Activated T-helper 1 cell treated with anti-CD3 and anti-CD28 coated beads, Interleukin-12 subunit alpha, Interleukin-12 subunit beta, Interleukin-2, Interleukin-4 antibody, amounts not matched to agents 30 ng/mL and 10 ng/mL and 1 ng/mL, durations not matched to agents 14 hours and 24 hours and 36 hours (primary cell): ENCODE measurements at regions not wholly inside any gene's neighbourhood (a gene's known extent, or its start where the extent isn't known, plus 50 kb on each side); places are given as distances from the start of the nearest gene placed in this dataset.

Experiments
- DNase-seq: peaks from one replicate; pipeline ENCODE4 v3.0.0; 2021; ENCODE audit warnings: low spot score
- H3K27ac Mint-ChIP-seq: one replicate; pipeline ENCODE4 v1.8.0; 2021; ENCODE audit warnings: mild to moderate bottlenecking, mixed read lengths
- H3K27me3 Mint-ChIP-seq: one replicate; pipeline ENCODE4 v1.8.0; 2022; ENCODE audit warnings: mild to moderate bottlenecking, moderate library complexity, mixed read lengths; ENCODE audit not compliant: insufficient read depth
- H3K36me3 Mint-ChIP-seq: one replicate; pipeline ENCODE4 v1.8.0; 2021; ENCODE audit warnings: low read depth, mixed read lengths
- H3K4me1 Mint-ChIP-seq: one replicate; pipeline ENCODE4 v1.8.0; 2021; ENCODE audit warnings: low read depth, mixed read lengths
- H3K4me3 Mint-ChIP-seq: one replicate; pipeline ENCODE4 v1.8.0; 2021; ENCODE audit warnings: mild to moderate bottlenecking, moderate library complexity, mixed read lengths
- H3K9me3 Mint-ChIP-seq: one replicate; pipeline ENCODE4 v1.8.0; 2021; ENCODE audit warnings: mixed read lengths
- intact Hi-C: fragments of 100-400 bp; cut with micrococcal nuclease; formaldehyde crosslinking; loops from one replicate; pipeline ENCODE4 v1.15.1; 2024

DNA sequence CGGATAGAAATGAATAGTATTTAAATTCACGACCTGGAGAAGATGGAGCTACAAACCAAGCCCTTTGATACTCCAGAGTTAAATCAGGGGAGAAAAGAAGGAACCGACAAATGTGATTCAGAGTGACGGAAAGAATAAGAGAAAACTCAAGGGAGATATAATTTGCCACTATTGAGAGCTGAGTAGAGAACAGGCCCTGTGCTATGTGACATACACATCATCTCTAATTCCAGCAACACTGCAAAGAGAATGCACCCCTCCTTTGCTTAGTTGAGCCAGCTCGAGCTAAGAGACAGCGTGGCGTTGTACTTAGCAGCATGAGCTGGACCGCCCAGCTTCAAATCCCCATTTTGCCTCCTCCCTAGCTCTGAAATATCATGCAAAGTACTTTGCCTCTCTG is 266.4 kb upstream of the TENM3 start:
- intact Hi-C loops = no loop called here
- H3K4me1 Mint-ChIP-seq = no peaks in the 10 kb centered on the region
- H3K4me3 Mint-ChIP-seq = no peak overlapping the region
- DNase-seq = no peak
- H3K27ac Mint-ChIP-seq = no peak overlapping the region
- H3K27me3 Mint-ChIP-seq = no peaks in the 10 kb centered on the region
- H3K36me3 Mint-ChIP-seq = no peaks in the 10 kb centered on the region
- H3K9me3 Mint-ChIP-seq = peaks cover 7% of the 10 kb centered on the region

GRCh38 chr4:181982437-181982836 is 260.8 kb upstream of the TENM3 start:
- Mint-ChIP-seq H3K36me3 (no peaks in the 10 kb centered on the region), H3K4me3 (no peak overlapping the region), H3K4me1 (no peaks in the 10 kb centered on the region), H3K27ac (no peak overlapping the region), H3K27me3 (no peaks in the 10 kb centered on the region), H3K9me3 (peaks cover 4% of the 10 kb centered on the region)
- intact Hi-C loops = no loop called here
- no peak for DNase-seq

DNA sequence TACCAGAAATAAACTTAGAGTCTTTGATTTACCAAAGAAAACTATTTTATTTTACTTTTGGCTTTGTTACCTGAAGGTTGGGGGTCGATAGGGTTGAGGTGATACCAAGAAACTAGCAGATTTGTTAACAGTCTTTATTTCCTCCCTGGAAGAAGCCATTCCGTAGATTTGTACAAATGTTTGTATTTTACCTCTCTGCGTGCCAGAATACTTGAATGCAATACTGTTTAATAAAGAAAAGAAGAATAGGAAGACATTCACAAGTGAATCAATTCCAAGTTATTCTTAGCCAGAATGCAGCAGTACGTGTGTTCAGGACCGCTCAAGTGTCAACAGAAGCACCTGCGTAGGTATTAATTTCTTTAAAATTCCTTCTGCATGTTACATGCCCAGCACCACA is 260.3 kb upstream of the TENM3 start:
- Mint-ChIP-seq H3K4me3 (no peak overlapping the region), H3K9me3 (peaks cover 4% of the 10 kb centered on the region), H3K36me3 (no peaks in the 10 kb centered on the region), H3K27ac (no peak overlapping the region), H3K27me3 (no peaks in the 10 kb centered on the region), H3K4me1 (no peaks in the 10 kb centered on the region)
- no peak for DNase-seq
- intact Hi-C loops = no loop called here

DNA sequence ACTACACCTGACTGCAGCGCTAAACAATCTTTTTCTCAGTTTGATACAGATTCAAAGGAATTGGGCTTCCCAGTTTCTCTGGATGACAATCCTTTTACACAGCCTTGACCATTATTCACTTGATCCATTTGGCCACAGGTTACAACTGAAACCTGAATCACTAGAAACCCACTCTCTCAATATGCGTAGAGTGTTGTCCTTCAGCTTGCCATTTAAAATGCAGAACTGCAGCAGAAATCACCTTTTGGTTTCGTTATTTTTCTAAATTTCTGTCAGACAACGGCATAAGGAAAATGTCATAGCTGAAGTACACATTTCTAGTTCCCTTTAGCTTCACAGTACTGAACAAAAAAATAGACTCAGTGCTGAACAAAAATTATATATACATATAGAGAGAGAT is 255.8 kb upstream of the TENM3 start:
- Mint-ChIP-seq H3K27me3 (no peaks in the 10 kb centered on the region), H3K9me3 (no peaks in the 10 kb centered on the region), H3K4me1 (no peaks in the 10 kb centered on the region), H3K4me3 (no peak overlapping the region), H3K36me3 (no peaks in the 10 kb centered on the region), H3K27ac (no peak overlapping the region)
- DNase-seq = no peak
- intact Hi-C loops = no loop called here

GRCh38 chr4:181989071-181989470 is 254.1 kb upstream of the TENM3 start:
- H3K4me3 Mint-ChIP-seq = no peak overlapping the region
- no peak overlapping the region for H3K27ac Mint-ChIP-seq
- no peak for DNase-seq
- intact Hi-C loops = no loop called here
- no peaks in the 10 kb centered on the region for H3K27me3 Mint-ChIP-seq
- H3K9me3 Mint-ChIP-seq = no peaks in the 10 kb centered on the region
- H3K4me1 Mint-ChIP-seq = no peaks in the 10 kb centered on the region
- H3K36me3 Mint-ChIP-seq = no peaks in the 10 kb centered on the region

GRCh38 chr4:181991369-181992108 is 251.7 kb upstream of the TENM3 start:
- H3K9me3 Mint-ChIP-seq = no peaks in the 10 kb centered on the region
- no peaks in the 10 kb centered on the region for H3K4me1 Mint-ChIP-seq
- no peaks in the 10 kb centered on the region for H3K36me3 Mint-ChIP-seq
- no peak overlapping the region for H3K27ac Mint-ChIP-seq
- intact Hi-C loops = no loop called here
- DNase-seq = no peak
- no peaks in the 10 kb centered on the region for H3K27me3 Mint-ChIP-seq
- H3K4me3 Mint-ChIP-seq = no peak overlapping the region

DNA sequence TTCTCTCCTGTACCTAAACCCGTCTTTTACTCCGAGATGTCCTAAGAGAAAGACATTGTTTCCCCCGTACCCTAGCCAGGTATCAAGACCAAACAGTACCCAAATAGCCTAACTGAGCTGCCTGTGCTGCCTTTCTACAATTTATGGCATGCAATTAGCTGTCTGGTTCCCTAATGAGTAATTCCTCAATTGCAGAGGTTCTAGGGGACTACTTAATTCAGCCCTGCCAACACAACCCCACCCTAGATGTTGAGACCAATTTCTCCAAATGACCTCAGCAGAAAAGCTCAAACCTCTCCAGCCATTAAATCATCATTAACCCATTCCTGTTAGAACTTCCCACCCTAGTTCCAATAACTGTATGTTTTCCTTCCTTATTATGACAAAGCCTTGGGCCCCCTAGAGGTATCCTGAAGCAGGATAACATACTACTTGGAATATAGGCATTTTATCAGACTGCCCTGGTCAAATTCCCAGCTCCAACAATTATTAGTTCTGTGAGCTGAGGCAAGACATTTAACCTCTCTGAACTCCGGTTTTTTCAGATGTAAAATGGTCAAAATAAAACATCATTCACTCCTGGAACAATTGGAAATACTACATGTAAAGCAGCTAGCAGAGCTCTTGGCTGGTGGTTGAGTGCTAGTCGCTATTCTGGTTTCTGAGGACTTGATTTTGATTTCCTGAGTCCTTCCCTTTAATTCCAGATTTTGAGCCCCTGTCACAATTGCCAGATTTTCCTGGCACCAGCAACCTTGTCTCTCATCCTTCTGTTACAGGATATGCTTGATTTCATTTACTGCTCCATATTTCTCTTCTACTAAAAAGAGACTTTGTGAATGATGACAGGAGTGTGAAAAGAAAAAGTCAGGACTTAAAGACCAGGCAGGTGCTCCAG is 244.6 kb upstream of the TENM3 start:
- Mint-ChIP-seq H3K9me3 (no peaks in the 10 kb centered on the region), H3K27ac (no peak overlapping the region), H3K36me3 (no peaks in the 10 kb centered on the region), H3K27me3 (no peaks in the 10 kb centered on the region), H3K4me3 (no peak overlapping the region), H3K4me1 (no peaks in the 10 kb centered on the region)
- intact Hi-C loops = no loop called here
- no peak for DNase-seq

DNA sequence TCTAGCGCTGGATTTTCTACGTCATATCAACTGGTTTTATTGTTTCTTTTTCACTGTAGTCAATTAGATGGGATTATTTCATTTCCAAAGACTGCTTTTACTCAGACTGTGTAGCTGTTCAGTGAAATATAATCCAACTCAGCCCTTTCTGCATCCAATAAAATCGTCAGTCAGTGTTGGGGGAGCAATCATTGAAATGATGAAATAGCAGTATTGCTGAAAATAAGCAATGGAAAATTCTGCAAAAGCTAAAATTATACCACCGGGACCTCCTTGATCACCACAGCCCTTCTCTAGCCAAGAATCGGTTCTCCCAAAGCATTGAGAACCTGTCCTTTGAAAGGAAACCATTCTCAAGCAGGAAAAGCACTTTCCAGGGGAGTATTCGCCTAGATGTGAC is 243.1 kb upstream of the TENM3 start:
- Mint-ChIP-seq H3K4me3 (no peak overlapping the region), H3K27me3 (no peaks in the 10 kb centered on the region), H3K27ac (no peak overlapping the region), H3K36me3 (no peaks in the 10 kb centered on the region), H3K9me3 (no peaks in the 10 kb centered on the region), H3K4me1 (no peaks in the 10 kb centered on the region)
- intact Hi-C loops = no loop called here
- DNase-seq = no peak

GRCh38 chr4:182010876-182011275 is 232.3 kb upstream of the TENM3 start:
- no peak for DNase-seq
- Mint-ChIP-seq H3K9me3 (peaks cover 4% of the 10 kb centered on the region), H3K27me3 (no peaks in the 10 kb centered on the region), H3K36me3 (no peaks in the 10 kb centered on the region), H3K4me3 (no peak overlapping the region), H3K4me1 (no peaks in the 10 kb centered on the region), H3K27ac (no peak overlapping the region)
- intact Hi-C loops = no loop called here

DNA sequence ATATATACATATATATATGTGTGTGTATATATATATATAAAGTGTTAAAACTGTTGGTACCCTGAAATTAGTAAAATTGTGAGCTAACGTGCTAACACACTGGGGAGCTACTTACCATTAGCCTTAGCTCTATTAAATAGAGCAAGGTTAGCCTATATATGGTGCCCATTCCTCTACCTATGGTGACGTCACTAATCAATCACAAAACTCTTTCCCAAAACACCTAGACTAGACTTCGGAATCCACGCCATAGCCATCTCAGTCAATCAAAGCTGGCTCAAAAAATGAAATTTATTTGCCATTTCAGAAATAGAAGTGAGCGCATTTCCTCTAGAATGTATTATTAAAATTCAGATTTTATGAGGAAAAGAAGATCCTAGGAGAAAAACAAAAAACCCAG is 229.0 kb upstream of the TENM3 start:
- peaks cover 4% of the 10 kb centered on the region for H3K9me3 Mint-ChIP-seq
- H3K27me3 Mint-ChIP-seq = no peaks in the 10 kb centered on the region
- intact Hi-C loops = no loop called here
- no peak overlapping the region for H3K4me3 Mint-ChIP-seq
- H3K4me1 Mint-ChIP-seq = no peaks in the 10 kb centered on the region
- DNase-seq = no peak
- H3K36me3 Mint-ChIP-seq = no peaks in the 10 kb centered on the region
- no peak overlapping the region for H3K27ac Mint-ChIP-seq

GRCh38 chr4:182015014-182015413 is 228.2 kb upstream of the TENM3 start:
- Mint-ChIP-seq H3K27me3 (no peaks in the 10 kb centered on the region), H3K4me1 (no peaks in the 10 kb centered on the region), H3K9me3 (peaks cover 1% of the 10 kb centered on the region), H3K27ac (no peak overlapping the region), H3K4me3 (no peak overlapping the region), H3K36me3 (no peaks in the 10 kb centered on the region)
- intact Hi-C loops = no loop called here
- DNase-seq = no peak

DNA sequence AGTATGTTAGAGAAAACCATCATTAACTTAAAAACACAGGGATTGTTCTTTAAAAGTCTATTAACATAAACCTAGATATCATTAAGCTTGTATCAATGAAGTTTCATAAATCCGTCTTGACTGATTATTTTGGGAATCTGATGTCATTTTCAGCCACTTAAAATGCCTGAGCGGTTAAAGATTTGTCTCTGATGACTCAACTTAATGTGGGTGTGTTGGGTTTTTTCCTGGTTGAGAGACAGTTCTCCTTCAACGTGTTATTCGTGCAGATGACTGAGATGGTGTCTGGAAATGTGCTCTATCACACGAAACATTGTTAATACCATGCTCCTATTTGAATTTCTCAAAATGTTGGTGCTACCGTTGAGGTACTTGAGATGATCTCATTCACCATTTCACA is 227.3 kb upstream of the TENM3 start:
- H3K36me3 Mint-ChIP-seq = no peaks in the 10 kb centered on the region
- H3K4me1 Mint-ChIP-seq = no peaks in the 10 kb centered on the region
- no peaks in the 10 kb centered on the region for H3K9me3 Mint-ChIP-seq
- H3K27ac Mint-ChIP-seq = no peak overlapping the region
- DNase-seq = no peak
- H3K4me3 Mint-ChIP-seq = no peak overlapping the region
- intact Hi-C loops = no loop called here
- no peaks in the 10 kb centered on the region for H3K27me3 Mint-ChIP-seq

DNA sequence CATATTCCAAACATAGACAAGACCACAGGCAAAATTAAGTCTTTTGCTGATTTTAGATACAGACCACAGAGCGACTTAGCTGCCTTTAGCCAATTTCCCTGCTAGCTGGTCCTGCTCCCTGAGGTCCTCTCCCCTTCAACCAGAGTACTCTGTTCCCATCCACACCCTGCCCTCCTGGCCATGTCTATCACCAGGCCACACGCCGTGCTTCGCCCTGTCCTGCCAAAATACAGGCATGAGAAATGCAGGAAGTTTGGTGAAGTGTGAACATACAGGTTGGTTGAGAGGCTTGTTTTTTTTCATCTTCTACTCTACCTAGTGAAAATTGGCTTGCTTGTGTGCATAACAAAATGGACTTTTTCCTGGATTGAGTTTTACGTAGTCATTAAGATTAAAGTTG is 226.2 kb upstream of the TENM3 start:
- no peaks in the 10 kb centered on the region for H3K36me3 Mint-ChIP-seq
- no peak overlapping the region for H3K4me3 Mint-ChIP-seq
- no peaks in the 10 kb centered on the region for H3K4me1 Mint-ChIP-seq
- DNase-seq = no peak
- no peaks in the 10 kb centered on the region for H3K9me3 Mint-ChIP-seq
- H3K27ac Mint-ChIP-seq = no peak overlapping the region
- H3K27me3 Mint-ChIP-seq = no peaks in the 10 kb centered on the region
- intact Hi-C loops = no loop called here
